ENCODE measurements at regions not wholly inside any gene's neighbourhood (a gene's known extent, or its start where the extent isn't known, plus 50 kb on each side); places are given as distances from the start of the nearest gene placed in this dataset.

GRCh38 chr2:239737144-239737463 is 288.0 kb downstream of the NDUFA10 start:
- Histone ChIP-seq H3K9me3 (no peaks in the 10 kb centered on the region), H3K4me1 (no peaks in the 10 kb centered on the region), H3K27ac (no peak overlapping the region), H3K27me3 (peaks cover 13% of the 10 kb centered on the region), H3K4me3 (no peak overlapping the region), H3K36me3 (no peaks in the 10 kb centered on the region)
- no peak for DNase-seq (ENCODE audit: low spot score in 2 of 2)
- 89% methylated on average over 3 of the region's 10 CpGs for WGBS
- TF ChIP-seq CTCF (IDR thresholded peaks at IDR 0.05) (no peak), EP300 (IDR thresholded peaks at IDR 0.05) (no peak), POLR2A (IDR thresholded peaks at IDR 0.05) (no peak), POLR2AphosphoS5 (IDR thresholded peaks at IDR 0.05) (no peak)

- no peak for TF ChIP-seq POLR2A (IDR thresholded peaks at IDR 0.05)
Measured at GRCh38 chr2:239736358-239737143, 288.6 kb downstream of the NDUFA10 start.

GRCh38 chr2:239735829-239736357 is 289.2 kb downstream of the NDUFA10 start:
- WGBS, result 70% methylated on average over 9 of the region's 16 CpGs
- H3K27ac ChIP-seq, result no peak overlapping the region
- no peaks in the 10 kb centered on the region for H3K36me3 ChIP-seq
- no peaks in the 10 kb centered on the region for H3K4me1 ChIP-seq
- H3K4me3 ChIP-seq, result no peak overlapping the region
- H3K27me3 ChIP-seq, result peaks cover 15% of the 10 kb centered on the region
- no peaks in the 10 kb centered on the region for H3K9me3 ChIP-seq
- TF ChIP-seq EP300 (IDR thresholded peaks at IDR 0.05) (no peak), POLR2A (IDR thresholded peaks at IDR 0.05) (no peak), POLR2AphosphoS5 (IDR thresholded peaks at IDR 0.05) (no peak), CTCF (IDR thresholded peaks at IDR 0.05) (no peak)
- no peak for DNase-seq (ENCODE audit: low spot score in 2 of 2)

More at GRCh38 chr2:239736358-239737143, 288.6 kb downstream of the NDUFA10 start:
- Histone ChIP-seq H3K27ac (no peak overlapping the region), H3K36me3 (no peaks in the 10 kb centered on the region), H3K4me3 (no peak overlapping the region), H3K27me3 (peaks cover 13% of the 10 kb centered on the region), H3K9me3 (no peaks in the 10 kb centered on the region), H3K4me1 (no peaks in the 10 kb centered on the region)
- 95% methylated on average over 22 of the region's 39 CpGs for WGBS
- no peak for DNase-seq (ENCODE audit: low spot score in 2 of 2)

- TF ChIP-seq EP300 (IDR thresholded peaks at IDR 0.05) (no peak), POLR2AphosphoS5 (IDR thresholded peaks at IDR 0.05) (no peak), POLR2A (IDR thresholded peaks at IDR 0.05) (no peak), CTCF (IDR thresholded peaks at IDR 0.05) (no peak)
- WGBS, result 41% methylated on average over 17 of the region's 23 CpGs
Measured at GRCh38 chr2:239735131-239735828, 289.9 kb downstream of the NDUFA10 start.

GRCh38 chr2:239734436-239735005 is 290.6 kb downstream of the NDUFA10 start:
- WGBS, result 68% methylated on average over 3 of the region's 8 CpGs
- Histone ChIP-seq H3K27ac (no peak overlapping the region), H3K4me3 (no peak overlapping the region), H3K27me3 (peaks cover 14% of the 10 kb centered on the region), H3K4me1 (no peaks in the 10 kb centered on the region), H3K36me3 (no peaks in the 10 kb centered on the region), H3K9me3 (no peaks in the 10 kb centered on the region)
- DNase-seq (ENCODE audit: low spot score in 2 of 2), result no peak
- TF ChIP-seq CTCF (IDR thresholded peaks at IDR 0.05), result no peak
- TF ChIP-seq EP300 (IDR thresholded peaks at IDR 0.05), result no peak
- TF ChIP-seq POLR2A (IDR thresholded peaks at IDR 0.05), result no peak
- no peak for TF ChIP-seq POLR2AphosphoS5 (IDR thresholded peaks at IDR 0.05)

More at GRCh38 chr2:239735131-239735828, 289.9 kb downstream of the NDUFA10 start:
- H3K36me3 ChIP-seq, result no peaks in the 10 kb centered on the region
- H3K4me1 ChIP-seq, result no peaks in the 10 kb centered on the region
- H3K9me3 ChIP-seq, result no peaks in the 10 kb centered on the region
- DNase-seq (ENCODE audit: low spot score in 2 of 2), result no peak
- no peak overlapping the region for H3K27ac ChIP-seq
- no peak overlapping the region for H3K4me3 ChIP-seq
- H3K27me3 ChIP-seq, result peaks cover 13% of the 10 kb centered on the region

Data from suprapubic skin (tissue), 4 donors.